HepG2 (cell line): ENCODE measurements at regions not wholly inside any gene's neighbourhood (a gene's known extent, or its start where the extent isn't known, plus 50 kb on each side); places are given as distances from the start of the nearest gene placed in this dataset.

Experiments used
- ATAC-seq: fragments of 200-7000 bp; cut with Tn5 transposase; 3 replicates; pipeline ENCODE4 v1.9.1; 2020; ENCODE audit warnings: mild to moderate bottlenecking, moderate library complexity
- BruUV-seq: library from RNA; stranded (reverse); fragments of 400-500 nt; replicated peaks from 2 replicates; lab custom pipeline; 2021; lab: Mats Ljungman, UMichigan
- CTCF ChIA-PET: fragments of 300-600 bp; formaldehyde crosslinking; extraction: SDS; loops from one replicate; lab custom pipeline; 2021; ENCODE audit warnings: low total read pairs, inconsistent platforms, low intra/inter-chr PET ratio; lab: Yijun Ruan, JAX
- POLR2A ChIA-PET: fragments of 350-600 bp; sonication (Branson Sonifier 250); formaldehyde crosslinking; loops from one replicate; lab custom pipeline; 2020; ENCODE audit warnings: antibody characterized with exemption, inconsistent platforms; lab: Yijun Ruan, JAX
- DNase-seq: peaks from one replicate; pipeline ENCODE4 v3.0.0-alpha.2; 2015; ENCODE audit warnings: low spot score
- FAIRE-seq: peaks from 3 replicates; lab custom pipeline; 2011; peaks lifted over from hg19 to GRCh38; lab: Jason Lieb, UNC
- H2AFZ ChIP-seq: one replicate; pipeline ENCODE4 v1.6.1; 2011; ENCODE audit warnings: low read length, inconsistent platforms
- H3K27ac ChIP-seq: fragments of 300-600 bp; 3 replicates; pipeline ENCODE4 v1.8.0; 2011; ENCODE audit warnings: mixed run types, mild to moderate bottlenecking, mixed read lengths, low read length, inconsistent platforms; ENCODE audit not compliant: insufficient read depth; ENCODE audit errors: extremely low read length
- H3K27me3 ChIP-seq, 2 experiments: fragments of 200-600 bp in 1 of 2; 2 replicates in 1 of 2; 3 replicates in 1 of 2; pipeline versions ENCODE4 v1.6.0 to v1.8.0; 2011; ENCODE audit warnings: low read length in 2 of 2, mild to moderate bottlenecking in 2 of 2, moderate library complexity in 2 of 2, inconsistent platforms in 1 of 2; ENCODE audit not compliant: insufficient read depth in 2 of 2, control insufficient read depth in 1 of 2
- H3K36me3 ChIP-seq, 2 experiments: fragments of 200-600 bp in 1 of 2; replicated peaks in 1 of 2; 2 replicates in 1 of 2; 3 replicates in 1 of 2; pipeline versions ENCODE4 v1.5.1 to v1.8.0; 2011; ENCODE audit warnings: low read length in 2 of 2, inconsistent platforms in 1 of 2; ENCODE audit not compliant: insufficient read depth in 2 of 2, control insufficient read depth in 1 of 2
- H3K4me1 ChIP-seq: 2 replicates; pipeline ENCODE4 v1.5.1; 2012; ENCODE audit warnings: low read length, inconsistent platforms; ENCODE audit not compliant: insufficient read depth
- H3K4me2 ChIP-seq: 2 replicates; pipeline ENCODE4 v1.6.0; 2011; ENCODE audit warnings: low read depth, low read length, inconsistent platforms
- H3K4me3 ChIP-seq, 3 experiments: fragments of 200-600 bp in 1 of 3; sonication (generic), shearing (Covaris generic) in 1 of 3; replicated peaks in 1 of 3; 2 replicates each; pipeline ENCODE4 v1.5.1; 2011 to 2016; ENCODE audit warnings: low read length in 3 of 3, inconsistent platforms in 2 of 3, low read depth in 2 of 3, mild to moderate bottlenecking in 2 of 3, control low read depth in 1 of 3, mixed read lengths in 1 of 3; ENCODE audit not compliant: insufficient read depth in 1 of 3
- H3K79me2 ChIP-seq: one replicate; pipeline ENCODE4 v1.6.1; 2011; ENCODE audit warnings: low read length, inconsistent platforms; ENCODE audit not compliant: insufficient read depth
- H3K9ac ChIP-seq: 2 replicates; pipeline ENCODE4 v1.6.0; 2011; ENCODE audit warnings: mild to moderate bottlenecking, low read depth, low read length, inconsistent platforms; ENCODE audit not compliant: insufficient read depth
- H3K9me3 ChIP-seq: 2 replicates; pipeline ENCODE4 v1.5.1; 2012; ENCODE audit warnings: mild to moderate bottlenecking, low read length
- H4K20me1 ChIP-seq: 2 replicates; pipeline ENCODE4 v1.6.0; 2011; ENCODE audit warnings: inconsistent platforms, mild to moderate bottlenecking, low read length, moderate library complexity; ENCODE audit not compliant: insufficient read depth
- ARHGAP35 ChIP-seq: sonication (generic); formaldehyde crosslinking; IDR thresholded peaks from 2 replicates; pipeline ENCODE4 v1.9.0; 2022; ENCODE audit warnings: mild to moderate bottlenecking, inconsistent platforms, moderate library complexity, missing genetic modification reagents, borderline replicate concordance
- CBX5 ChIP-seq: sonication (generic); formaldehyde crosslinking; IDR thresholded peaks from 2 replicates; pipeline ENCODE4 v1.4.0; 2020; ENCODE audit warnings: missing genetic modification reagents, borderline replicate concordance
- EP300 ChIP-seq, 3 experiments: sonication (generic) in 1 of 3; formaldehyde crosslinking in 1 of 3; IDR thresholded peaks; 2 replicates each; pipeline versions ENCODE4 v1.5.1 to v1.6.1; 2011 to 2020; ENCODE audit warnings: low read depth in 2 of 3, low read length in 2 of 3, borderline replicate concordance in 1 of 3, improper control_type of control experiment in 1 of 3, mild to moderate bottlenecking in 1 of 3, missing genetic modification reagents in 1 of 3, moderate library complexity in 1 of 3
- MATR3 ChIP-seq: sonication (generic); formaldehyde crosslinking; IDR thresholded peaks from 2 replicates; pipeline ENCODE4 v1.4.0; 2020; ENCODE audit warnings: missing genetic modification reagents
- MNT ChIP-seq: fragments of 450-650 bp; IDR thresholded peaks from 2 replicates; pipeline ENCODE4 v1.6.1; 2016
- SSRP1 ChIP-seq: IDR thresholded peaks from 2 replicates; pipeline ENCODE4 v1.6.1; 2016; ENCODE audit warnings: control low read depth
- TOE1 ChIP-seq: sonication (generic); formaldehyde crosslinking; IDR thresholded peaks from 2 replicates; pipeline ENCODE4 v1.4.0; 2020; ENCODE audit warnings: mild to moderate bottlenecking, missing genetic modification reagents
- ZBTB26 ChIP-seq: IDR thresholded peaks from 2 replicates; pipeline ENCODE4 v1.6.1; 2016; ENCODE audit warnings: missing compliant biosample characterization, missing genetic modification reagents, borderline replicate concordance
- ZBTB3 ChIP-seq: sonication (generic); formaldehyde crosslinking; IDR thresholded peaks from 2 replicates; pipeline ENCODE4 v1.4.0; 2020; ENCODE audit warnings: low read depth, mild to moderate bottlenecking, moderate library complexity, missing genetic modification reagents, borderline replicate concordance
- ZNF713 ChIP-seq: sonication (generic); formaldehyde crosslinking; IDR thresholded peaks from 2 replicates; pipeline ENCODE4 v1.4.0; 2020; ENCODE audit warnings: mild to moderate bottlenecking, missing genetic modification reagents
- WGBS: methylation state at CpG from one replicate; pipeline ENCODE4 v1.1.6; 2017; ENCODE audit warnings: low lambda C conversion rate; 5-methylcytosine and 5-hydroxymethylcytosine counted together
- in situ Hi-C: cut with HindIII; loops from 2 replicates; pipeline ENCODE4 v1.10.0; 2017; ENCODE audit warnings: low pct_unique_long_range_greater_than_20kb; ENCODE audit not compliant: extremely low pct_ligation_motif_present
- intact Hi-C: fragments of 100-400 bp; cut with micrococcal nuclease; formaldehyde crosslinking; loops from one replicate; pipeline ENCODE4 v1.10.0; 2022; ENCODE audit not compliant: unreplicated experiment
- TF ChIP-seq, protein P1 (sequence below): sonication (generic); formaldehyde crosslinking; IDR thresholded peaks from 2 replicates; pipeline ENCODE4 v1.4.0; 2020; ENCODE audit warnings: missing genetic modification reagents
- TF ChIP-seq, protein P2 (sequence below): sonication (generic); formaldehyde crosslinking; IDR thresholded peaks from 2 replicates; pipeline ENCODE4 v1.4.0; 2020; ENCODE audit warnings: mild to moderate bottlenecking, low read depth, missing genetic modification reagents

- no peaks in the 10 kb centered on the region for H4K20me1 ChIP-seq
- H3K4me1 ChIP-seq, result no peaks in the 10 kb centered on the region
- intact Hi-C loops, result no loop called here
- H3K9ac ChIP-seq, result no peak overlapping the region
- H3K27ac ChIP-seq, result no peak overlapping the region
- ChIA-PET POLR2A (no interaction called here), CTCF (no interaction called here)
- no TSS peak for BruUV-seq
- peaks cover 0 to 21% of the 10 kb centered on the region in 2 experiments; a peak in 1 of 5 replicates for H3K27me3 ChIP-seq
- TF ChIP-seq, protein P1, sequence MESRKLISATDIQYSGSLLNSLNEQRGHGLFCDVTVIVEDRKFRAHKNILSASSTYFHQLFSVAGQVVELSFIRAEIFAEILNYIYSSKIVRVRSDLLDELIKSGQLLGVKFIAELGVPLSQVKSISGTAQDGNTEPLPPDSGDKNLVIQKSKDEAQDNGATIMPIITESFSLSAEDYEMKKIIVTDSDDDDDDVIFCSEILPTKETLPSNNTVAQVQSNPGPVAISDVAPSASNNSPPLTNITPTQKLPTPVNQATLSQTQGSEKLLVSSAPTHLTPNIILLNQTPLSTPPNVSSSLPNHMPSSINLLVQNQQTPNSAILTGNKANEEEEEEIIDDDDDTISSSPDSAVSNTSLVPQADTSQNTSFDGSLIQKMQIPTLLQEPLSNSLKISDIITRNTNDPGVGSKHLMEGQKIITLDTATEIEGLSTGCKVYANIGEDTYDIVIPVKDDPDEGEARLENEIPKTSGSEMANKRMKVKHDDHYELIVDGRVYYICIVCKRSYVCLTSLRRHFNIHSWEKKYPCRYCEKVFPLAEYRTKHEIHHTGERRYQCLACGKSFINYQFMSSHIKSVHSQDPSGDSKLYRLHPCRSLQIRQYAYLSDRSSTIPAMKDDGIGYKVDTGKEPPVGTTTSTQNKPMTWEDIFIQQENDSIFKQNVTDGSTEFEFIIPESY (CRISPR knock-in tag), result no peak
- H2AFZ ChIP-seq, result no peak overlapping the region
- ATAC-seq, result no peak
- in situ Hi-C loops, result no loop called here
- H3K9me3 ChIP-seq, result no peaks in the 10 kb centered on the region
- H3K4me3 ChIP-seq, result no peak overlapping the region
- H3K4me2 ChIP-seq, result no peak overlapping the region
- 30% methylated on average over 4 of the region's 14 CpGs for WGBS
- H3K79me2 ChIP-seq, result no peaks in the 10 kb centered on the region
- DNase-seq, result no peak
- FAIRE-seq, result no peak
- H3K36me3 ChIP-seq, result no peaks in the 10 kb centered on the region
Observed at GRCh38 chr1:5385096-5385799, 607.0 kb downstream of the NPHP4 start.

GRCh38 chr1:5381491-5381890, 610.7 kb downstream of the NPHP4 start:
- Histone ChIP-seq H3K4me1 (no peaks in the 10 kb centered on the region), H3K36me3 (no peaks in the 10 kb centered on the region), H3K4me3 (no peak overlapping the region), H3K9ac (no peak overlapping the region), H2AFZ (no peak overlapping the region), H3K4me2 (no peak overlapping the region), H3K27ac (no peak overlapping the region), H3K27me3 (peaks cover 0 to 11% of the 10 kb centered on the region in 2 experiments; a peak in 1 of 5 replicates), H3K79me2 (no peaks in the 10 kb centered on the region), H3K9me3 (no peaks in the 10 kb centered on the region), H4K20me1 (no peaks in the 10 kb centered on the region)
- DNase-seq (no peak), FAIRE-seq (no peak), ATAC-seq (no peak)
- intact Hi-C loops, result no loop called here
- CTCF ChIA-PET, result no interaction called here
- WGBS, result 3% methylated on average over 7 of the region's 7 CpGs
- POLR2A ChIA-PET, result no interaction called here
- no TSS peak for BruUV-seq
- in situ Hi-C loops, result no loop called here
- no peak for TF ChIP-seq ZBTB26 (CRISPR knock-in tag)
- TF ChIP-seq ZNF713 (CRISPR knock-in tag), result no peak
- TF ChIP-seq MNT, result no peak
- no peak for TF ChIP-seq EP300 (IDR thresholded peaks at IDR 0.05; ENCODE audit: low read depth in 2 of 2, low read length in 2 of 2)
- no peak for TF ChIP-seq EP300 (CRISPR knock-in tag; IDR thresholded peaks at IDR 0.05; ENCODE audit: borderline replicate concordance)
- no peak for TF ChIP-seq TOE1 (CRISPR knock-in tag)
- TF ChIP-seq CBX5 (CRISPR knock-in tag), result no peak
- TF ChIP-seq ARHGAP35 (CRISPR knock-in tag), result no peak
- no peak for TF ChIP-seq MATR3 (CRISPR knock-in tag)
- TF ChIP-seq, protein P2, sequence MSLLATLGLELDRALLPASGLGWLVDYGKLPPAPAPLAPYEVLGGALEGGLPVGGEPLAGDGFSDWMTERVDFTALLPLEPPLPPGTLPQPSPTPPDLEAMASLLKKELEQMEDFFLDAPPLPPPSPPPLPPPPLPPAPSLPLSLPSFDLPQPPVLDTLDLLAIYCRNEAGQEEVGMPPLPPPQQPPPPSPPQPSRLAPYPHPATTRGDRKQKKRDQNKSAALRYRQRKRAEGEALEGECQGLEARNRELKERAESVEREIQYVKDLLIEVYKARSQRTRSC (CRISPR knock-in tag), result no peak
- TF ChIP-seq SSRP1 (CRISPR knock-in tag), result no peak
- TF ChIP-seq ZBTB3 (CRISPR knock-in tag), result no peak
